ENCODE measurements at regions not wholly inside any gene's neighbourhood (a gene's known extent, or its start where the extent isn't known, plus 50 kb on each side); places are given as distances from the start of the nearest gene placed in this dataset.

- CTCF ChIA-PET, result no interaction called here
- Histone ChIP-seq H3K27ac (ENCODE audit: insufficient read depth, low read length) (no peak overlapping the region), H3K4me2 (ENCODE audit: low read depth, low read length) (no peak overlapping the region), H3K9ac (ENCODE audit: low read depth, low read length) (no peak overlapping the region), H3K4me3 (ENCODE audit: insufficient read depth, low read depth, low read length) (no peak overlapping the region), H4K20me1 (ENCODE audit: insufficient read depth, low read length) (no peaks in the 10 kb centered on the region), H3K56ac (ENCODE audit: extremely low read depth, insufficient read depth, low read length) (no peak overlapping the region), H4K5ac (ENCODE audit: low read depth, low read length) (no peak overlapping the region), H3K36me3 (ENCODE audit: control insufficient read depth, insufficient read depth, low read length) (no peaks in the 10 kb centered on the region), H3K9me3 (ENCODE audit: control insufficient read depth, insufficient read depth, low read length) (no peaks in the 10 kb centered on the region), H3K4ac (ENCODE audit: low read depth, low read length) (no peak overlapping the region), H2BK5ac (ENCODE audit: low read depth, low read length, poor library complexity, severe bottlenecking) (no peak overlapping the region), H2AFZ (replicated peaks; ENCODE audit: low read length, poor library complexity) (no peak overlapping the region), H2BK15ac (ENCODE audit: low read depth, low read length) (no peak overlapping the region), H3K27me3 (ENCODE audit: control insufficient read depth, insufficient read depth, low read length) (no peaks in the 10 kb centered on the region), H4K8ac (ENCODE audit: low read depth in 2 of 2, low read length in 2 of 2) (no peak overlapping the region), H2BK120ac (ENCODE audit: low read depth, low read length) (no peak overlapping the region), H3K14ac (replicated peaks; ENCODE audit: low read depth, low read length) (no peak overlapping the region), H3K79me1 (ENCODE audit: low read depth in 1 of 2, low read length in 2 of 2) (no peaks in the 10 kb centered on the region), H2BK20ac (ENCODE audit: low read depth, low read length) (no peak overlapping the region), H3K9me1 (ENCODE audit: insufficient read depth, low read length) (no peaks in the 10 kb centered on the region), H2AK5ac (ENCODE audit: low read depth, low read length) (no peak overlapping the region), H4K91ac (ENCODE audit: insufficient read depth, low read depth, low read length) (no peak overlapping the region), H3K4me1 (ENCODE audit: control insufficient read depth, insufficient read depth, low read length) (no peaks in the 10 kb centered on the region), H2AK9ac (replicated peaks; ENCODE audit: low read depth, low read length, poor library complexity) (no peak overlapping the region), H3K23ac (ENCODE audit: low read depth, low read length) (no peak overlapping the region), H3K18ac (ENCODE audit: low read depth, low read length) (no peak overlapping the region)
- DNase-seq (no peak), ATAC-seq (ENCODE audit: low read depth) (no peak)
- TF ChIP-seq, protein P1, sequence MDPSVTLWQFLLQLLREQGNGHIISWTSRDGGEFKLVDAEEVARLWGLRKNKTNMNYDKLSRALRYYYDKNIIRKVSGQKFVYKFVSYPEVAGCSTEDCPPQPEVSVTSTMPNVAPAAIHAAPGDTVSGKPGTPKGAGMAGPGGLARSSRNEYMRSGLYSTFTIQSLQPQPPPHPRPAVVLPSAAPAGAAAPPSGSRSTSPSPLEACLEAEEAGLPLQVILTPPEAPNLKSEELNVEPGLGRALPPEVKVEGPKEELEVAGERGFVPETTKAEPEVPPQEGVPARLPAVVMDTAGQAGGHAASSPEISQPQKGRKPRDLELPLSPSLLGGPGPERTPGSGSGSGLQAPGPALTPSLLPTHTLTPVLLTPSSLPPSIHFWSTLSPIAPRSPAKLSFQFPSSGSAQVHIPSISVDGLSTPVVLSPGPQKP (IDR thresholded peaks at IDR 0.05; ENCODE audit: borderline replicate concordance, low read depth, low read length), result no peak
- no peak for TF ChIP-seq NFE2L2 (IDR thresholded peaks at IDR 0.05; ENCODE audit: low read depth, low read length)
- TF ChIP-seq MAZ (IDR thresholded peaks at IDR 0.05; ENCODE audit: borderline replicate concordance, low read depth, low read length), result no peak
- no peak for TF ChIP-seq RCOR1 (IDR thresholded peaks at IDR 0.05; ENCODE audit: insufficient replicate concordance, low read length)
- no peak for TF ChIP-seq MXI1 (IDR thresholded peaks at IDR 0.05; ENCODE audit: borderline replicate concordance, low read depth, low read length)
- no peak for TF ChIP-seq BHLHE40 (IDR thresholded peaks at IDR 0.05; ENCODE audit: low read depth, low read length)
- TF ChIP-seq CEBPB (IDR thresholded peaks at IDR 0.05; ENCODE audit: low read depth, low read length), result no peak
- no peak for TF ChIP-seq CHD1 (IDR thresholded peaks at IDR 0.05; ENCODE audit: low read depth, low read length)
- TF ChIP-seq CTCF (conservative IDR thresholded peaks at IDR 0.05; ENCODE audit: low read depth, low read length), result no peak
- TF ChIP-seq FOS (IDR thresholded peaks at IDR 0.05; ENCODE audit: low read depth, low read length), result no peak
- TF ChIP-seq MAFK (IDR thresholded peaks at IDR 0.05; ENCODE audit: low read depth, low read length), result no peak
- no peak for TF ChIP-seq POLR2A (IDR thresholded peaks at IDR 0.05; ENCODE audit: low read depth, low read length)
- no peak for TF ChIP-seq USF2 (IDR thresholded peaks at IDR 0.05; ENCODE audit: low read depth, low read length)
- dilution Hi-C loops (cut with HindIII; ENCODE audit: low sequenced_read_pairs, unreplicated experiment), result no loop called here
- intact Hi-C loops (cut with micrococcal nuclease), result no loop called here
- in situ Hi-C loops (cut with MboI; ENCODE audit: low sequenced_read_pairs), result loop anchor here (10.0 kb wide), 1 partner anchor 61 kb away; no protein-coding TSS in a partner anchor
- BruUV-seq (replicated peaks), result no TSS peak
- POLR2A ChIA-PET (ENCODE audit: unreplicated experiment), result no interaction called here
- no CpG with 5 or more reads among the region's 3 CpGs for WGBS, 2 experiments (ENCODE audit: extremely low coverage in 2 of 2, insufficient read length in 1 of 2)
Observed at GRCh38 chr12:23335593-23335992, 613.9 kb downstream of the SOX5 start.
